ENCODE measurements at regions not wholly inside any gene's neighbourhood (a gene's known extent, or its start where the extent isn't known, plus 50 kb on each side); places are given as distances from the start of the nearest gene placed in this dataset.

- DNase-seq, result no peak
Observed at GRCh38 chrX:45859407-45859806, 658.7 kb upstream of the DIPK2B start.

DNA sequence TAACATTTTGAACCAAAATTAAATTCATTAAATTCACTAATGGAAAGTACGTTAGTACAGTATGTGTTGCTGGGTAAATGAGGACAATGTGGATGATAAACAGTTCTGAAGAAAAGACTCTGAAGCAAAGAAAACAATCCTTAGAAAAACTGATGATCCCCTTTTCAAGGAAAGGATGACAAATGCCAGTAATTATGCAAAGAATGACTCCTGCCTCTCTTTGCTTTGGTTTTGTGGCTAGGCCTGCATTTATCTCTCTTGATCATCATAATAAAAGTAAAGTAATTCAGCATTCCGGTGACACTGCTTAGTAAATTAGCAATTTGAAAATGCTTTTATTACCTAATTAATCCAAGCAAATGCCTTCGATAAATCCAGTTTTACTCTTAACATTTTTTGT lies 652.2 kb upstream of the DIPK2B start:
- no peak for DNase-seq

GRCh38 chrX:45851434-45851991 lies 650.8 kb upstream of the DIPK2B start:
- peak; percentile 66 to 72 for DNase-seq

DNA sequence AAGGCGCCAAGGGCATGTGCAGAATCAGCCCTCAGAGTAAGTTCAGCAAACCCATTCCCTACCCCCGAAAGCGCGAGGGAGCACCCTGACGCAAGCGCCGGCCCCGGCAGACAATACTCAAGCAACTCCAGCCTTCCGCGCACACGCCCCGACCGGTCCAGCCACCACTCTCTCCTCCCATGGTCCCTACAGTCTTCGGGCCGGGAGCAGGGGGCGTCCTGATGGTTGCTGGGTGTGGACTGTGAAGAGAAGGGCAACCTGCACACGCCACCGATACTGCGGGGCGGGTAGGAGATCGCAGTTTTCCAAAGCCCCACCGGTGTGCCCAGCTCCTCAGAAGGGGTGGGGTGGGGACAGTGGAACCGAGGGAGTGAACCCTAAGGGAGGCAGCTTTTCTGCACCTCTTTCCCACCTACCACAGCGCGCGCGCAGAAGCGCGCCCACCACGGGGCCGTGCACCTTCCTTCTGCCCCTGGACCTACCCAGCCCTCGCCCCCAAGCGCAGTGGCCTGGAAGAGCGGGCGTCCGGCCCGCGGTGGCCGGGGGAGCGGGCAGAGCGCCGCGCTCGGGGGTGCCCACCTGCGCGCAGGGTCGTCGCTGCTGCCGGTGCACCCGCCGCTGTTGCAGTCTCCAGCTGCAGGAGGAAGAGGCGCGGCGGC lies 650.2 kb upstream of the DIPK2B start:
- peak; percentile 34 to 51 for DNase-seq

- peak; percentile 34 to 45 for DNase-seq
Observed at GRCh38 chrX:45850197-45850774, 649.6 kb upstream of the DIPK2B start.

- peak; percentile 9 to 25 for DNase-seq
Observed at GRCh38 chrX:45849261-45849862, 648.7 kb upstream of the DIPK2B start.

- no peak for DNase-seq
Observed at GRCh38 chrX:45847961-45848360, 647.3 kb upstream of the DIPK2B start.

DNA sequence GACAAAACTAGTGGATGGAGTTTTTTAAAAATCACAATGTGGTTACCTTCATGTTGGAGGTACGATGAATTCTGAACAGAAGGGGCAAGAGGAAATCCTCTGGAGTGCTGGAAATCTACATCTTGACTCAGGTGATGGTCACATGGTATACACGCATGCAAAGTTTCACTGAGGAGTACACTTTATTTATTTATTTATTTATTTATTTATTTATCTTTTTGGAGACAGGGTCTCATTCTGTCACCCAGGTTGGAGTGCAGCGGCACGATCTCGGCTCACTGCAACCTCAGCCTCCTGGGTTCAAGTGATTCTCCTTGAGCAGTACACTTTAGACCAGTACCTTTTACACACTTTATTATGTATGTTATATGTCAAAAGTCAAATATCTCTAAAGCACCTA lies 645.7 kb upstream of the DIPK2B start:
- DNase-seq, result no peak

DNA sequence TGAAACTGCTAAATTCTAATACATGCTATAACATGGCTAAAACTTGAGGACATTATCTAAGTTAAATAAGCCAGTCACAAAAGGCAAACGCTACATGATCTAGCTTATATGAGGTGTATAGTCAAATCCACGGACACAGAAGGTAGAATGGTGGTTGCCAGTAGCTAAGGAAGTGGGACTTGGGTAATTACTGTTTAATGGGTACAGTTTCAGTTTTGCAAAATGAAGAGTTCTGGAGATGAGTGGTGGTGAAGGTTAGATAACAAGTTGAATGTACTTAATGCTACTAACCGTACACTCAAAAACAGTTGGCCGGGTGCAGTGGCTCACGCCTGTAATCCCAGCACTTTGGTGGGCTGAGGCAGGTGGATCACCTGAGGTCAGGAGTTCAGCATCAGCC lies 644.5 kb upstream of the DIPK2B start:
- peak; percentile 10 to 24 for DNase-seq

GRCh38 chrX:45843518-45843917 lies 642.8 kb upstream of the DIPK2B start:
- no peak for DNase-seq

GRCh38 chrX:45842926-45843315 lies 642.2 kb upstream of the DIPK2B start:
- DNase-seq, result no peak

- DNase-seq, result no peak
Observed at GRCh38 chrX:45842207-45842925, 641.7 kb upstream of the DIPK2B start.

DNA sequence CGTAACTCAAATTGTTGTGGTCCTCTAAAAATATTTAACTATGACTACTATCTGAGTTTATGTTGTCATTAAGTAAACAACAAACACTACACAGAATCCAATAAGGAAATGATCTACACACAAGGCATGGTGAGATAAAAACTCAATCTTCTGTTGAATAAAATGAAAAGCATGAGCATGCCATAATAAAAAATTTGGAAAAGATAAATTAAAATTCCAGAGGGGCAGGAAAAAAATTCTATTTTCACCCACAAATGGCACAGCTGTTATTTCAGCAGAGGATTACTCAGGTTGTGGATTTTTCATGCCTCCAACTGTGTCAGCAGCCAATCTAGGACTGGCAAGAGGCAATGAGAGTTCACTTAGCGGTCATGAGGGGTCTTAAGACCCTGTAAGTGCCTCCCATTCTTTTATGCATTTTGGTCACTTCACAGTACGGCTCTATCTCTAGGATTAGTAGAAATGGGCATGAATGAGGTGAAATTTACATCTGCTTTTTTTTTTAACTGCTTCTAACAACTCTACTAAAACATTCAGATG lies 639.8 kb upstream of the DIPK2B start:
- no peak for DNase-seq

- no peak for DNase-seq
Observed at GRCh38 chrX:45830343-45830742, 629.7 kb upstream of the DIPK2B start.

DNA sequence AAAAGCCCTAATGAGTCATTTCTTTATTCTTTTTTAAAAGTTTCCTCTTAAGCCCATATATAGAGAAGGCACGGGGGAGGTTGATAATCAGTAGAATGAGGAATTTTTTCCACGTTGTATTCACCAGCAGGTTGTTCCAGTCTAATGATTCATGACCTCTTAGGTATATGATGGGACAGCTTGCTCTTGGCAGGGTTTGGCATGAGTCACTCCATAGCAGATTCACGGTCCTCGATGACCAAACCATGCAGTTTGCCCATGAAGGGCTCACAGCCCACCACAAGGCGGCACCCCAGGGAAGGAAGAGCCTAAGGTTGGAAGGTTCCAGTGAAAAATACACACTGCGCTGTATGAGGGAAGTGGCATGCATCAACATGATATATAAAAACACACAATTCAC lies 623.8 kb upstream of the DIPK2B start:
- peak; percentile 55 to 71 for DNase-seq

GRCh38 chrX:45823536-45823935 lies 622.9 kb upstream of the DIPK2B start:
- DNase-seq, result no peak

- no peak for DNase-seq
Observed at GRCh38 chrX:45822124-45822523, 621.4 kb upstream of the DIPK2B start.

GRCh38 chrX:45818913-45819312 lies 618.2 kb upstream of the DIPK2B start:
- no peak for DNase-seq

GRCh38 chrX:45815441-45815840 lies 614.8 kb upstream of the DIPK2B start:
- no peak for DNase-seq

- no peak for DNase-seq
Observed at GRCh38 chrX:45811326-45811725, 610.6 kb upstream of the DIPK2B start.

DNA sequence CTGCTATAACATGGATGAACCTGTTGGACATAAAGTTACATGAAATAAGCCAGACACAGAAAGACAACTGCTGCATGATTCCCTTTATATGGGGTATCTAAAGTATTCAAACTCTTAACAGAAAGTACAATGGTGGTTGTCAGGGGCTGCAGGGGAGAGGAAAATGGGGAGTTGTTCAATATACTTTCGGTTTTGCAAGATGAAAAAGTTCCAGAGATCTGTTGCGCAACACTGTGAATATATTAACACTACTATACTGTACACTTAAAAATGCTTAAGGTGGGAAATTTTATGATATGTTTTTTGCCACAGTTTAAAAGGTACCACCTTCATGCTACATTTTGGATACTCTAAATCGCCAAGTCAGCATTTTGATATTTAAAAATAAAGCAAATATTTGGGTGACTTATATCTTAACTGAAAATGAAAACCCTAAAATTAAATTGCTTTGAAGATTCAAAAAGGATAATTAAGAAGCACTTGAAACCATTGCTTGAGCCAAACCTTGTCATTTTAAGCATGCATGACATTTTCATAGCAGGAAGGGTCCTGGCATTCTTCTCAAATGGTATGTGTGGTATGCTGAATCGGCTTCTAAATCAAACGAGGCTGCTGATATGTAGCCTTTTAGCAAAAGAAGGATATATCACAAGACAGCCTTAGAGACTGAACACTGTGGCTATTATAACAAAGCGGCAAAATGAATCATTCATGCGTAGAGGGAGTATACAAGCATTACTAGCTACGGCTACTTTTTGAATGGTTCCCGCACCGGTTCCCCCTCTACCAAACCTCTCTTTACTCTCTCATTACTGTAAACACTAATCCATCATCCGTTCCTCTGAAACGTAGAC lies 607.1 kb upstream of the DIPK2B start:
- DNase-seq, result no peak

- no peak for DNase-seq
Observed at GRCh38 chrX:45806410-45807121, 605.9 kb upstream of the DIPK2B start.

Data from activated CD4-positive, alpha-beta T cell treated with anti-CD3 and anti-CD28 coated beads, Interleukin-2, amount 50 U/mL, for 48 hours (primary cell).